Esophagus squamous epithelium (tissue), 4 donors: ENCODE measurements at regions not wholly inside any gene's neighbourhood (a gene's known extent, or its start where the extent isn't known, plus 50 kb on each side); places are given as distances from the start of the nearest gene placed in this dataset.
"Not testable (repeated sequence)": the region's sequence is repeated elsewhere in the genome, so short reads cannot be mapped to it uniquely, and the experiment has no call there.

Experiments
- CTCF ChIP-seq, 6 experiments: fragments of 450-650 bp in 4 of 6; fragments of 200-600 bp in 2 of 6; sonication (generic) in 2 of 6; IDR thresholded peaks; one replicate each; pipeline ENCODE4 v1.5.1; 2016 to 2019; ENCODE audit warnings: antibody characterized with exemption in 6 of 6, mild to moderate bottlenecking in 4 of 6, moderate library complexity in 4 of 6
- POLR2A ChIP-seq, 4 donors: fragments of 450-650 bp; IDR thresholded peaks; one replicate each; pipeline ENCODE4 v1.6.1; 2017; ENCODE audit warnings: antibody characterized with exemption in 4 of 4, mild to moderate bottlenecking in 4 of 4, moderate library complexity in 3 of 4

- TF ChIP-seq CTCF, POLR2A (IDR thresholded peaks at IDR 0.05): not testable (repeated sequence)
Observed at GRCh38 chr4:165819126-165819525, 53.9 kb upstream of the TLL1 start.
